ENCODE measurements at regions not wholly inside any gene's neighbourhood (a gene's known extent, or its start where the extent isn't known, plus 50 kb on each side); places are given as distances from the start of the nearest gene placed in this dataset.

- Histone ChIP-seq H3K4me3 (ENCODE audit: low read depth, low read length) (peak overlapping the region; percentile 46), H3K27ac (no peak overlapping the region), H3K27me3 (replicated peaks) (no peaks in the 10 kb centered on the region), H3K36me3 (replicated peaks) (no peaks in the 10 kb centered on the region)
- DNase-seq: no peak
- in situ Hi-C loops (cut with HindIII; ENCODE audit: low pct_ligation_motif_present, low sequenced_read_pairs): no loop called here
- TF ChIP-seq CTCF (IDR thresholded peaks at IDR 0.05; ENCODE audit: low read depth, low read length, missing control alignments): no peak
These were observed 114.5 kb upstream of the GOLGA8J start for GRCh38 chr15:29968099-29968894.

DNA sequence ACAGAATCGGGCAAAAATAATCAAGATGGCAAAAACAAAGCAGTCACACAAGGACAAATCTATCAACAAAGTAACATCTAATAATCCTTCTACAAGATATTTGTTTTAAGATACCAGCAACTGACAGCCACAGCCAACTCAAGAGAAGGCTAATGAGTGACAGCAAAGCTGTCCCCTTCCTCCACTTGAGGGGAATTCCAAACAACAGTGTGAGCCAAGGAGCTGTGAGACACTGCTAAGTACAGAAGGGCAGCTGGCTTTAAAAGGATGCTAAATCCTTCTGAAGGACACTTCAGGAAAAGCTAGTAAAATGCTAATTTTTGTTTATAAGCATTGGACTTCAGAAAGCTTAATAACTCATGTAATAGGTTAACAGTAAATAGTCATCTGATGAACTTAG is 120.3 kb upstream of the GOLGA8J start:
- H3K4me3 ChIP-seq (ENCODE audit: low read depth, low read length): no peak overlapping the region
- H3K27me3 ChIP-seq (replicated peaks): no peaks in the 10 kb centered on the region
- no peak for DNase-seq
- no peak for TF ChIP-seq CTCF (IDR thresholded peaks at IDR 0.05; ENCODE audit: low read depth, low read length, missing control alignments)
- in situ Hi-C loops (cut with HindIII; ENCODE audit: low pct_ligation_motif_present, low sequenced_read_pairs): no loop called here
- H3K36me3 ChIP-seq (replicated peaks): no peaks in the 10 kb centered on the region
- no peak overlapping the region for H3K27ac ChIP-seq

DNA sequence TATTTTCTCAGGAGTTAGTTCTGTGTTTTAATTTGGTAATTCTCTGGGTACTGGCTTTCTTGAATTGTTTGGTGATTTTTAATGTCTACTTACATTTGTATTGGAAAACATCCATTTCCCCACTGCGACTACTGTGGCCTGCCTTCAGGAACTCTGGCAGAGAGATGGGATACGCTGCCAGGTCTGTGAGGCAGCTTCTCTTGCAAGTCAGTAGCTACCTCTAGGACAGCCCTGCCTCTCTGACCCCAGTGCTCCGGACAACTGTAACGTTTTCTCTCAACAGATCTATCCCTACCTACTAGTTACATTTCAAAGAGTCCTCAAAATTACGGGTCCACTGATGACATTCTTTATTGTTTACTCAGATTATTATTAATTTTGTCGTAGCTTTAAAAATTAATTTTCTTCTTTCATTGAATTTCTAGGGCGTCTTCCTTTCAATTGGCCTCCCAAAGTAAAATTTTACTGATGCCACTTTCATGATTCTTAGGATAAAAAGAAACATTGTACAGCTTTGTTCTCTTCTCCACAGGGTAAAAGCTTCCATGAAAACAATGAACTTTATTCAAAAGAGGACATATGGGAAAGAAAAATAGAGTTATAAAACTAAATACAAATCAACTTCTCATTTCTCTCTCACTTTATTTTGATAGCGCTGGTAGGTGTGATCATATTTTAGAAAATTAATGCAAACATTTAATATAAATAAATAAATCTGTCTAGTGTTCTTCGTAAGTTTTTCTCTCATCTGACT is 123.2 kb upstream of the GOLGA8J start:
- no peak for DNase-seq
- no peaks in the 10 kb centered on the region for H3K27me3 ChIP-seq (replicated peaks)
- no peak for TF ChIP-seq CTCF (IDR thresholded peaks at IDR 0.05; ENCODE audit: low read depth, low read length, missing control alignments)
- in situ Hi-C loops (cut with HindIII; ENCODE audit: low pct_ligation_motif_present, low sequenced_read_pairs): no loop called here
- no peak overlapping the region for H3K4me3 ChIP-seq (ENCODE audit: low read depth, low read length)
- H3K36me3 ChIP-seq (replicated peaks): no peaks in the 10 kb centered on the region
- no peak overlapping the region for H3K27ac ChIP-seq

- H3K4me3 ChIP-seq (ENCODE audit: low read depth, low read length): no peak overlapping the region
- H3K27me3 ChIP-seq (replicated peaks): no peaks in the 10 kb centered on the region
- no peak for DNase-seq
- in situ Hi-C loops (cut with HindIII; ENCODE audit: low pct_ligation_motif_present, low sequenced_read_pairs): no loop called here
- no peak for TF ChIP-seq CTCF (IDR thresholded peaks at IDR 0.05; ENCODE audit: low read depth, low read length, missing control alignments)
- no peak overlapping the region for H3K27ac ChIP-seq
- no peaks in the 10 kb centered on the region for H3K36me3 ChIP-seq (replicated peaks)
These were observed 130.0 kb upstream of the TJP1 start for GRCh38 chr15:29952225-29952624.

- no peak overlapping the region for H3K27ac ChIP-seq
- TF ChIP-seq CTCF (IDR thresholded peaks at IDR 0.05; ENCODE audit: low read depth, low read length, missing control alignments): no peak
- no peak for DNase-seq
These were observed 123.8 kb upstream of the TJP1 start for GRCh38 chr15:29945943-29946596.

More at GRCh38 chr15:29945943-29946596, 123.8 kb upstream of the TJP1 start:
- Histone ChIP-seq H3K36me3 (replicated peaks) (no peaks in the 10 kb centered on the region), H3K27me3 (replicated peaks) (no peaks in the 10 kb centered on the region), H3K4me3 (ENCODE audit: low read depth, low read length) (no peak overlapping the region)
- in situ Hi-C loops (cut with HindIII; ENCODE audit: low pct_ligation_motif_present, low sequenced_read_pairs): loop anchor here (25.0 kb wide), 1 partner anchor 141 kb away; the partner anchor contains the start of gene GOLGA8J
